ENCODE measurements at regions not wholly inside any gene's neighbourhood (a gene's known extent, or its start where the extent isn't known, plus 50 kb on each side); places are given as distances from the start of the nearest gene placed in this dataset.

DNA sequence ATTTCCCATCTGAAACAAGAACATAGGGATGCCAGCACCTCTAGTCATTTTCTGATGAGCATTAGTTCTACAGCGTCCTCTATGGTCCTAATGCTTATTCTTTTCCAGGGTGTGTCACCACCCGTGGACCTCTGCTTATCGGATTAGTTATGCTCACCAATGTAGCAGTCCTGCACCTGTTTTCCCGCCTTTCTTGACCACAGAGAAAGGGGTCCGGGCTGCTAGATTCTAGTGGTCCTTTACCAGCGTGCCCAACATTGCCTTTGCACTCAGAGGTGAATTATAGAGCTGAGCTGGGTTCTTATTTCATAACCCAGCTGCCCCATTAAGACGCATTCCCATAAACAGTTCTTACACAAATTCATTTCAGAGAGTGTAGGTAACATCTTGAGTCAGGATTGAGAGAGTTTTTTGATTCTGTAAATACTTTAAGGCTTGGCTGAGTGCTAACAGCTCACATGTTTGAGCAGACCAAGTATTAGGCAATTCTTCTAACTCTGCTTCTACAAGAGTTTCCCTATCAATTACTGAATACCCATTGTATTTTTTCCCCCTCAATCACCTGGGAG, 2205.1 kb upstream of the C9orf72 start:
- no peak overlapping the region for H3K27ac ChIP-seq (ENCODE audit: control insufficient read depth, insufficient read depth, low read length)
- H3K4me1 ChIP-seq (ENCODE audit: control insufficient read depth, extremely low read depth, insufficient read depth, low read length): no peaks in the 10 kb centered on the region
- no peaks in the 10 kb centered on the region for H4K20me1 ChIP-seq (ENCODE audit: control insufficient read depth, extremely low read depth, insufficient read depth, low read length)
- FAIRE-seq: no peak
- no peaks in the 10 kb centered on the region for H3K27me3 ChIP-seq (ENCODE audit: control insufficient read depth, extremely low read depth, insufficient read depth, low read length)
- H3K9ac ChIP-seq (ENCODE audit: control insufficient read depth, extremely low read depth, insufficient read depth, low read length): no peak overlapping the region
- H3K79me2 ChIP-seq (ENCODE audit: control insufficient read depth, insufficient read depth, low read length): no peaks in the 10 kb centered on the region
- H3K9me1 ChIP-seq (ENCODE audit: control insufficient read depth, extremely low read depth, insufficient read depth, low read length): no peaks in the 10 kb centered on the region
- TF ChIP-seq, protein P1, sequence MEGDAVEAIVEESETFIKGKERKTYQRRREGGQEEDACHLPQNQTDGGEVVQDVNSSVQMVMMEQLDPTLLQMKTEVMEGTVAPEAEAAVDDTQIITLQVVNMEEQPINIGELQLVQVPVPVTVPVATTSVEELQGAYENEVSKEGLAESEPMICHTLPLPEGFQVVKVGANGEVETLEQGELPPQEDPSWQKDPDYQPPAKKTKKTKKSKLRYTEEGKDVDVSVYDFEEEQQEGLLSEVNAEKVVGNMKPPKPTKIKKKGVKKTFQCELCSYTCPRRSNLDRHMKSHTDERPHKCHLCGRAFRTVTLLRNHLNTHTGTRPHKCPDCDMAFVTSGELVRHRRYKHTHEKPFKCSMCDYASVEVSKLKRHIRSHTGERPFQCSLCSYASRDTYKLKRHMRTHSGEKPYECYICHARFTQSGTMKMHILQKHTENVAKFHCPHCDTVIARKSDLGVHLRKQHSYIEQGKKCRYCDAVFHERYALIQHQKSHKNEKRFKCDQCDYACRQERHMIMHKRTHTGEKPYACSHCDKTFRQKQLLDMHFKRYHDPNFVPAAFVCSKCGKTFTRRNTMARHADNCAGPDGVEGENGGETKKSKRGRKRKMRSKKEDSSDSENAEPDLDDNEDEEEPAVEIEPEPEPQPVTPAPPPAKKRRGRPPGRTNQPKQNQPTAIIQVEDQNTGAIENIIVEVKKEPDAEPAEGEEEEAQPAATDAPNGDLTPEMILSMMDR (optimal IDR thresholded peaks at IDR 0.05 in 1 of 3, IDR thresholded peaks at IDR 0.05 in 1 of 3, conservative IDR thresholded peaks at IDR 0.05 in 1 of 3; ENCODE audit: extremely low read depth in 1 of 3, insufficient read depth in 2 of 3, low read length in 3 of 3): no peak
- no peak for TF ChIP-seq EZH2 (IDR thresholded peaks at IDR 0.05; ENCODE audit: low read length)
- dilution Hi-C loops (cut with MboI; ENCODE audit: extremely low pct_ligation_motif_present, low sequenced_read_pairs): no loop called here
- DNase-seq (ENCODE audit: low read depth, low spot score): no peak
- no peaks in the 10 kb centered on the region for H3K9me3 ChIP-seq (ENCODE audit: control insufficient read depth, low read depth, low read length)
- no peak overlapping the region for H2AFZ ChIP-seq (ENCODE audit: control insufficient read depth, low read length)
- H3K36me3 ChIP-seq (ENCODE audit: control insufficient read depth in 2 of 2, extremely low read depth in 1 of 2, insufficient read depth in 2 of 2, low read length in 2 of 2): no peaks in the 10 kb centered on the region
- H3K4me3 ChIP-seq (ENCODE audit: control insufficient read depth in 2 of 3, extremely low read depth in 1 of 3, insufficient read depth in 2 of 3, low read depth in 1 of 3, low read length in 3 of 3): no peak overlapping the region
- H3K4me2 ChIP-seq (ENCODE audit: control insufficient read depth, extremely low read depth, insufficient read depth, low read depth, low read length): no peak overlapping the region

DNA sequence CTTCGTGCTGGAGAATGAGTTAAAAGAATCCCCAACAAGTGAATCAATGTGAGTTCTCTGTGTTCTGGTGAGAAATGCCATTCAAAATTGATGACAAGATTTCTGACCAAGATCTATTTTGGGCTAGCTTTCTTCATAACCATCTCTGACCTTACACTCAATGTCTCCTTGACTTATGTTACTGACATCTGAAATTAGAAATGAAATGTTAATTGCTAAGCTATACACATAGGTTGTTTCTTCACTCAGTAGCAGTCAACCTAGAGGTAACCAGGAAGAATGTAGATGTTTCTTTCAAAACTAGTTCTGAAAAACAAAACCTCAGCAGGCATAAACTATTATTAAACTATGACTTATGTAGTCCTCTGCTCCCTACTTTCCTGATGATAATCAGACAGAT, 2220.7 kb upstream of the C9orf72 start:
- H3K9me3 ChIP-seq (ENCODE audit: control insufficient read depth, low read depth, low read length): no peaks in the 10 kb centered on the region
- H3K4me2 ChIP-seq (ENCODE audit: control insufficient read depth, extremely low read depth, insufficient read depth, low read depth, low read length): no peak overlapping the region
- H3K27me3 ChIP-seq (ENCODE audit: control insufficient read depth, extremely low read depth, insufficient read depth, low read length): no peaks in the 10 kb centered on the region
- no peaks in the 10 kb centered on the region for H3K9me1 ChIP-seq (ENCODE audit: control insufficient read depth, extremely low read depth, insufficient read depth, low read length)
- H3K27ac ChIP-seq (ENCODE audit: control insufficient read depth, insufficient read depth, low read length): no peak overlapping the region
- no peak for DNase-seq (ENCODE audit: low read depth, low spot score)
- H4K20me1 ChIP-seq (ENCODE audit: control insufficient read depth, extremely low read depth, insufficient read depth, low read length): no peaks in the 10 kb centered on the region
- H3K4me3 ChIP-seq (ENCODE audit: control insufficient read depth in 2 of 3, extremely low read depth in 1 of 3, insufficient read depth in 2 of 3, low read depth in 1 of 3, low read length in 3 of 3): no peak overlapping the region
- TF ChIP-seq EZH2 (IDR thresholded peaks at IDR 0.05; ENCODE audit: low read length): no peak
- H3K4me1 ChIP-seq (ENCODE audit: control insufficient read depth, extremely low read depth, insufficient read depth, low read length): no peaks in the 10 kb centered on the region
- no peaks in the 10 kb centered on the region for H3K79me2 ChIP-seq (ENCODE audit: control insufficient read depth, insufficient read depth, low read length)
- H2AFZ ChIP-seq (ENCODE audit: control insufficient read depth, low read length): no peak overlapping the region
- H3K9ac ChIP-seq (ENCODE audit: control insufficient read depth, extremely low read depth, insufficient read depth, low read length): no peak overlapping the region
- dilution Hi-C loops (cut with MboI; ENCODE audit: extremely low pct_ligation_motif_present, low sequenced_read_pairs): no loop called here
- H3K36me3 ChIP-seq (ENCODE audit: control insufficient read depth in 2 of 2, extremely low read depth in 1 of 2, insufficient read depth in 2 of 2, low read length in 2 of 2): no peaks in the 10 kb centered on the region
- no peak for FAIRE-seq

All from keratinocyte (primary cell).